DND-41 (cell line): ENCODE measurements at regions not wholly inside any gene's neighbourhood (a gene's known extent, or its start where the extent isn't known, plus 50 kb on each side); places are given as distances from the start of the nearest gene placed in this dataset.

Experiments
- EZH2 ChIP-seq: IDR thresholded peaks from 3 replicates; pipeline ENCODE4 v1.6.1; 2012; ENCODE audit warnings: borderline replicate concordance, low read depth, mild to moderate bottlenecking, moderate library complexity, low read length, inconsistent platforms; ENCODE audit not compliant: severe bottlenecking
- TF ChIP-seq, protein P1 (sequence below): IDR thresholded peaks from 2 replicates; pipeline ENCODE4 v1.5.1; 2012; ENCODE audit warnings: borderline replicate concordance, low read length, moderate library complexity, mild to moderate bottlenecking; ENCODE audit not compliant: poor library complexity, severe bottlenecking; ENCODE audit errors: extremely low read depth

GRCh38 chr5:67537439-67538148 lies 341.0 kb upstream of the CD180 start:
- TF ChIP-seq, protein P1, sequence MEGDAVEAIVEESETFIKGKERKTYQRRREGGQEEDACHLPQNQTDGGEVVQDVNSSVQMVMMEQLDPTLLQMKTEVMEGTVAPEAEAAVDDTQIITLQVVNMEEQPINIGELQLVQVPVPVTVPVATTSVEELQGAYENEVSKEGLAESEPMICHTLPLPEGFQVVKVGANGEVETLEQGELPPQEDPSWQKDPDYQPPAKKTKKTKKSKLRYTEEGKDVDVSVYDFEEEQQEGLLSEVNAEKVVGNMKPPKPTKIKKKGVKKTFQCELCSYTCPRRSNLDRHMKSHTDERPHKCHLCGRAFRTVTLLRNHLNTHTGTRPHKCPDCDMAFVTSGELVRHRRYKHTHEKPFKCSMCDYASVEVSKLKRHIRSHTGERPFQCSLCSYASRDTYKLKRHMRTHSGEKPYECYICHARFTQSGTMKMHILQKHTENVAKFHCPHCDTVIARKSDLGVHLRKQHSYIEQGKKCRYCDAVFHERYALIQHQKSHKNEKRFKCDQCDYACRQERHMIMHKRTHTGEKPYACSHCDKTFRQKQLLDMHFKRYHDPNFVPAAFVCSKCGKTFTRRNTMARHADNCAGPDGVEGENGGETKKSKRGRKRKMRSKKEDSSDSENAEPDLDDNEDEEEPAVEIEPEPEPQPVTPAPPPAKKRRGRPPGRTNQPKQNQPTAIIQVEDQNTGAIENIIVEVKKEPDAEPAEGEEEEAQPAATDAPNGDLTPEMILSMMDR: no peak
- TF ChIP-seq EZH2: no peak
